Neural cell (in vitro differentiated cells): ENCODE measurements at regions not wholly inside any gene's neighbourhood (a gene's known extent, or its start where the extent isn't known, plus 50 kb on each side); places are given as distances from the start of the nearest gene placed in this dataset.

Experiments
- H2AFZ ChIP-seq: fragments of 200-600, 300-800 bp; sonication (generic), shearing (Covaris generic); 2 replicates; pipeline ENCODE4 v1.6.0; 2014; ENCODE audit warnings: low read depth, mild to moderate bottlenecking, antibody characterized with exemption, low read length, moderate library complexity
- H3F3A ChIP-seq: fragments of 200-600 bp; shearing (Covaris generic); 2 replicates; pipeline ENCODE4 v1.6.1; 2016; ENCODE audit warnings: mild to moderate bottlenecking, moderate library complexity, mixed read lengths, antibody characterized with exemption, low read length; ENCODE audit not compliant: insufficient read depth, poor library complexity, severe bottlenecking
- H3K27ac ChIP-seq: fragments of 200-600, 300-800 bp; sonication (generic), shearing (Covaris generic); 2 replicates; pipeline ENCODE4 v1.5.1; 2014; ENCODE audit warnings: mild to moderate bottlenecking, low read length, moderate library complexity
- H3K27me3 ChIP-seq: fragments of 300-800, 200-600 bp; sonication (generic), shearing (Covaris generic); 2 replicates; pipeline ENCODE4 v1.6.0; 2014; ENCODE audit warnings: mild to moderate bottlenecking, low read depth, low read length, moderate library complexity; ENCODE audit not compliant: insufficient read depth
- H3K36me3 ChIP-seq: fragments of 300-800, 200-600 bp; sonication (generic), shearing (Covaris generic); 2 replicates; pipeline ENCODE4 v1.5.1; 2014; ENCODE audit warnings: mild to moderate bottlenecking, antibody characterized with exemption, low read length, moderate library complexity; ENCODE audit not compliant: insufficient read depth
- H3K4me2 ChIP-seq: fragments of 300-800, 200-600 bp; sonication (generic), shearing (Covaris generic); 2 replicates; pipeline ENCODE4 v1.6.0; 2014; ENCODE audit warnings: mild to moderate bottlenecking, low read length
- H3K4me3 ChIP-seq: fragments of 300-800, 200-600 bp; sonication (generic), shearing (Covaris generic); 2 replicates; pipeline ENCODE4 v1.5.1; 2014; ENCODE audit warnings: mild to moderate bottlenecking, low read length, moderate library complexity
- H3K79me2 ChIP-seq: fragments of 200-600 bp; shearing (Covaris generic); replicated peaks from 2 replicates; pipeline ENCODE4 v1.6.0; 2014; ENCODE audit warnings: mild to moderate bottlenecking, low read length, moderate library complexity; ENCODE audit not compliant: insufficient read depth
- H3K9ac ChIP-seq: fragments of 300-800, 200-600 bp; sonication (generic), shearing (Covaris generic); 2 replicates; pipeline ENCODE4 v1.6.1; 2016; ENCODE audit warnings: mild to moderate bottlenecking, low read length, mixed read lengths
- H3K9me2 ChIP-seq: fragments of 200-600 bp; shearing (Covaris generic); 2 replicates; pipeline ENCODE4 v1.6.1; 2016; ENCODE audit warnings: mild to moderate bottlenecking, low read length, mixed read lengths; ENCODE audit not compliant: insufficient read depth
- H3K9me3 ChIP-seq: fragments of 200-600, 300-800 bp; sonication (generic), shearing (Covaris generic); 2 replicates; pipeline ENCODE4 v1.6.1; 2016; ENCODE audit warnings: mild to moderate bottlenecking, mixed run types, low read length, moderate library complexity, mixed read lengths
- H4K20me1 ChIP-seq: fragments of 200-600 bp; shearing (Covaris generic); 2 replicates; pipeline ENCODE4 v1.6.1; 2016; ENCODE audit warnings: mild to moderate bottlenecking, mixed run types; ENCODE audit not compliant: insufficient read depth
- CTCF ChIP-seq: fragments of 450-650 bp; IDR thresholded peaks from 2 replicates; pipeline ENCODE4 v1.5.1; 2014; ENCODE audit warnings: antibody characterized with exemption, mild to moderate bottlenecking, moderate library complexity; ENCODE audit not compliant: poor library complexity, severe bottlenecking
- EP300 ChIP-seq: fragments of 450-650 bp; conservative IDR thresholded peaks from 2 replicates; pipeline ENCODE4 v1.6.1; 2014; ENCODE audit warnings: antibody characterized with exemption, mild to moderate bottlenecking, moderate library complexity; ENCODE audit not compliant: poor library complexity, severe bottlenecking
- EZH2 ChIP-seq: fragments of 200-600, 300-800 bp; shearing (Covaris generic), sonication (generic); IDR thresholded peaks from 2 replicates; pipeline ENCODE4 v1.6.1; 2014; ENCODE audit warnings: antibody characterized with exemption, low read length, borderline replicate concordance, mild to moderate bottlenecking; ENCODE audit not compliant: insufficient read depth, poor library complexity, severe bottlenecking
- MXI1 ChIP-seq: fragments of 450-650 bp; conservative IDR thresholded peaks from 2 replicates; pipeline ENCODE4 v1.6.1; 2014; ENCODE audit warnings: antibody characterized with exemption, mild to moderate bottlenecking; ENCODE audit not compliant: poor library complexity, severe bottlenecking
- POLR2AphosphoS5 ChIP-seq: IDR thresholded peaks from 2 replicates; pipeline ENCODE4 v1.6.1; 2012
- RAD21 ChIP-seq: fragments of 450-650 bp; conservative IDR thresholded peaks from 2 replicates; pipeline ENCODE4 v1.6.1; 2014; ENCODE audit warnings: antibody characterized with exemption, mild to moderate bottlenecking, moderate library complexity
- REST ChIP-seq: IDR thresholded peaks from 2 replicates; pipeline ENCODE4 v1.6.1; 2012; ENCODE audit warnings: borderline replicate concordance
- SMC3 ChIP-seq: fragments of 450-650 bp; conservative IDR thresholded peaks from 2 replicates; pipeline ENCODE4 v1.6.1; 2014; ENCODE audit warnings: antibody characterized with exemption, mild to moderate bottlenecking, moderate library complexity; ENCODE audit not compliant: poor library complexity
- TAF1 ChIP-seq: IDR thresholded peaks from 2 replicates; pipeline ENCODE4 v1.6.1; 2012; ENCODE audit warnings: low read depth

GRCh38 chr6:125480146-125480545, 178.4 kb upstream of the HDDC2 start:
- Histone ChIP-seq H2AFZ (no peak overlapping the region), H3K4me3 (no peak overlapping the region), H3K27ac (no peak overlapping the region), H3K27me3 (no peaks in the 10 kb centered on the region), H4K20me1 (no peaks in the 10 kb centered on the region), H3K4me2 (no peak overlapping the region), H3K9ac (no peak overlapping the region), H3K36me3 (no peaks in the 10 kb centered on the region), H3K9me2 (no peaks in the 10 kb centered on the region), H3K9me3 (no peaks in the 10 kb centered on the region), H3K79me2 (no peaks in the 10 kb centered on the region), H3F3A (no peaks in the 10 kb centered on the region)
- TF ChIP-seq EZH2 (no peak), REST (no peak), MXI1 (no peak), POLR2AphosphoS5 (no peak), SMC3 (no peak), TAF1 (no peak), EP300 (no peak)

GRCh38 chr6:125480571-125480970, 178.8 kb upstream of the HDDC2 start:
- H3K27me3 ChIP-seq: no peaks in the 10 kb centered on the region
- H3K79me2 ChIP-seq: no peaks in the 10 kb centered on the region
- no peak overlapping the region for H3K4me3 ChIP-seq
- TF ChIP-seq POLR2AphosphoS5: no peak
- TF ChIP-seq SMC3: no peak
- no peak for TF ChIP-seq RAD21
- no peak for TF ChIP-seq MXI1
- no peak for TF ChIP-seq CTCF
- no peak for TF ChIP-seq REST
- TF ChIP-seq EZH2: no peak
- no peak for TF ChIP-seq EP300
- no peak for TF ChIP-seq TAF1
- H3K9ac ChIP-seq: no peak overlapping the region
- no peak overlapping the region for H3K4me2 ChIP-seq
- no peaks in the 10 kb centered on the region for H3K9me3 ChIP-seq
- no peak overlapping the region for H2AFZ ChIP-seq
- no peaks in the 10 kb centered on the region for H3K36me3 ChIP-seq
- H4K20me1 ChIP-seq: no peaks in the 10 kb centered on the region
- no peaks in the 10 kb centered on the region for H3K9me2 ChIP-seq
- no peak overlapping the region for H3K27ac ChIP-seq
- H3F3A ChIP-seq: no peaks in the 10 kb centered on the region
